ENCODE measurements at regions not wholly inside any gene's neighbourhood (a gene's known extent, or its start where the extent isn't known, plus 50 kb on each side); places are given as distances from the start of the nearest gene placed in this dataset.
A peak's percentile ranks its signal among the peaks of the same experiment; 100 is the strongest.
"Not testable (repeated sequence)": the region's sequence is repeated elsewhere in the genome, so short reads cannot be mapped to it uniquely, and the experiment has no call there.

DNA sequence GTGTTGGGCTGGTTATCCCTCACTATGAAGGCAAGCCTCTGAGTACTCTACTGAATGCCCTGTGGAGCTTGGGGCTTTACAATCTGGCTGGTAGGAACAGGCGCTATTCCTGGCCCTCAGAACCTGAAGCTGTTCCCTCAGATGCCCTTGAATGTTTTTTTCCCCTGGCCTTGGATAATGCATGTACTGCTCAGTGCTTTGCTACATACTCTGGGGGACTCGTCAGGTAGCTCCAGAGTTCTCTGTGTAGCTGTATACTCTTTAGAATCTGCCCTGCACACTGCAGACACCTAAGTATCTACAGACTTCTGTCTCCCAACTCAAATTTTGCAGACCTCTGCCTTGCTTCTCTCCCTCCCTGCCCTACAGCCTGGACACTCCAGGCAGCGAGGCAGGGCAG is 93.2 kb downstream of the PROP1 start:
- H3K27me3 ChIP-seq (ENCODE audit: control insufficient read depth, insufficient read depth, low read length); DNase-seq (ENCODE audit: low read depth, low spot score); H3K9me3 ChIP-seq (ENCODE audit: control insufficient read depth, insufficient read depth, low read length); H3K27ac ChIP-seq (ENCODE audit: low read depth, low read length); POLR2A ChIA-PET; H3K4me3 ChIP-seq (ENCODE audit: low read depth, low read length); CTCF ChIA-PET: not testable (repeated sequence)

DNA sequence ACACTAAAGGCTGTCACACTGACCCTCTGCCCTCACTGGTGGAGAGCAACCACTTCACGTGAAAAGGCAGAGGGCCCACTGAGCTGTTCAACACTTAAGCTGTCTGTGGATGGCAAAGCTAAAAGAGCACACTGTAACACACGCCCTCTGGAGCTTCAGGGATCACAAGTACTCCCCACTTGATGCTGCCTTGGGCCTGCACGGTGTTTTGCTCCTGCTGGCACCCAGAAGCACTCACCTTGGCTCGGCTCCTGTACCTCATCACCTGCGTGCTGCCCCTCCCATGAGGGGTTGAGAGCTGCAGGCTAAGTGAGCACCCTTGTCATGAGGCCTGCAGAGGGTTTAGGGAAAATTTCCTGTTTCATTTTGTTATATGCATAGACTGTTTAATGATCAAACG is 96.0 kb downstream of the PROP1 start:
- H3K4me3 ChIP-seq (ENCODE audit: low read depth, low read length); POLR2A ChIA-PET; H3K27me3 ChIP-seq (ENCODE audit: control insufficient read depth, insufficient read depth, low read length); H3K27ac ChIP-seq (ENCODE audit: low read depth, low read length); H3K9me3 ChIP-seq (ENCODE audit: control insufficient read depth, insufficient read depth, low read length); CTCF ChIA-PET; DNase-seq (ENCODE audit: low read depth, low spot score): not testable (repeated sequence)

DNA sequence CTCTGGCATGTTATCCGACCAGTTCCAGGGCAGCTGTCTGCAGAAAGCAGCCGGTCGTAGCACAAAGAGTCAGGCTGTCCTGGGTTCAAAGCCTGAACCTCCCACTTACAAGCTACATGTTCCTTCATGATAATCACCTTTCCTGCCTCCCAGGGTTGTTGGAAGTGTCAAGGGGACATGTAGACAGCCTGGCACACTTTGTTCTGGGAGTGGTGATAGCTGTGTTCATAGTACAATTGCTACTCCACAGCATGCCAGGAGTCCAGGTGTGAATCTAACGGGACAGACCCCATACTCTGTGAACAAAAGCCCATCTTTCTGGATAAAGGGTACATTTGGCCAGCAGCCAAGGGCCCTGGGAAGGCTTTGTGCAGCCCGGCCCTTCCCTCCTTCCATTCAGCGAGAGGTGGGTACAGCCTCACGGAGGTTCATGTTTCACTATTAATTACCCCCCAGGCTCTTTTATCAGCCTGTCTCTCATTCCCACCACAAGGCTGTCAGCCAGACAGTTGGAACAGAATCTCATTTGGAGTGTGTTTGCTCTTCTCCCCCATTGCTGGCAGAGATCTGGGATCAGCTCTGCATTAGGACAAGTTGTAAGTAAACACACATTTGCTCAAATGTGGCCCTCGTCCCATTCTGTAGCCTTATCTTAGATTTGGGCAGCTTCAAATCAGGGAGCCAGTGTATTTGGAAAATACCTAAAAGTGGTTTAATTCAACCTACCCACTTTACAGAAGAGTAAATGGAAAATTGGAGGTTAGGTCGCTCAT is 101.2 kb downstream of the PROP1 start:
- POLR2A ChIA-PET; H3K27ac ChIP-seq (ENCODE audit: low read depth, low read length): not testable (repeated sequence)

DNA sequence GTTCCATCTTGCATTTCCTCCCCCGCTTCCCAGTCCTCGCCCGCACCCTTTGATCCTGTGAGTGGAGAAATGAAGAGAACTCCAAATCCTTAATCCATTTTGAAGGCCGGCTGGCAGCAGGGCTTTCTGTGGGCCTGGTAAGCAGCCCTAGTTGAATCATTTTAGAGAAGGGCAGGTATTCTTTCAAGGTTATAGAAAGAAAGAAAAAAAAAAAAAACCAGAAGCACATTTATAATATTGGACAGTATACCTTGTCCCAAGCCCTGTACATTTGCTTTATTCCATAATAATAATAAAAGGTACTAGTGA is 103.7 kb downstream of the PROP1 start:
- H3K9me3 ChIP-seq (ENCODE audit: control insufficient read depth, insufficient read depth, low read length); DNase-seq (ENCODE audit: low read depth, low spot score); POLR2A ChIA-PET; H3K4me3 ChIP-seq (ENCODE audit: low read depth, low read length); H3K27me3 ChIP-seq (ENCODE audit: control insufficient read depth, insufficient read depth, low read length); CTCF ChIA-PET; H3K27ac ChIP-seq (ENCODE audit: low read depth, low read length): not testable (repeated sequence)

More for the DNA sequence above, 101.2 kb downstream of the PROP1 start:
- H3K4me3 ChIP-seq (ENCODE audit: low read depth, low read length); H3K27me3 ChIP-seq (ENCODE audit: control insufficient read depth, insufficient read depth, low read length); H3K9me3 ChIP-seq (ENCODE audit: control insufficient read depth, insufficient read depth, low read length); CTCF ChIA-PET; DNase-seq (ENCODE audit: low read depth, low spot score): not testable (repeated sequence)

DNA sequence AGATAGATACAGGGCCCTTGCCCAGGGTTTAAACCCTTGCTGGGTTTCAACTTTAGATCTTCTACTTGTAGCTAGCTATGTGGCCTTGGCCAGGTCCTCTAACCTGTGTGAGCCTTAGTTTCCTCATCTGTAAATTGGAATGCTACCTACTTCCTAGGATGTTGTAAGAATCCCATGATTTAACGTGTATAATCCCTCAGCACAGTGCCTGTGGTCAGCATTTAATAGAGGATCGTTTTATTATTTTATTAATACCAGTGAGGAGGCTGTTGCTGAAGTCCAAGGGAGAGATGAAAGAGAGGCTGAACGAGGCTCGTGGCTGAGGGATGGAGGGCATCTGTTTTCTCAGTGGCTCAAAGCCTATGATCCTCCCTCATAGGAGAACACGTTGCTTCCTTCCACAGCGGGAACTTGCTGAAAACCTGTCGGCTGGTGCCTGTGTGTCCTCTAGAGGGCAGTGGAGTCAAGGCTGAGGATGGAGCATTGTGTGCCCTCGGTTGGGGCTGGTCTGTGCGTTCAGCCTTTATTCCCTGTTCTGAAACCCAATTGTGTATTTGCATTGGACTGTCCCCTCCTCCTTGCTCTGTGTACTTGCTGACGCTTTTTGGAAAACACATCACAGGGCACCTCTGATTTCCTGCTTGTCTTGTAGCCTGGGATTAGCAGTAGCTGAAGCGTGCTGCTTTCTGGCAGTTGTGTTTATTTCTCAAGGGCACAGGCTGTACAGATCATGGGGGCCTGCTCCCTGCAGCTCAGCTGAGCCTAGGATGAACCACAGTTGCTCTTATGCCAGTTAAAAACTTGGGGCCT is 104.3 kb downstream of the PROP1 start:
- H3K27ac ChIP-seq (ENCODE audit: low read depth, low read length); DNase-seq (ENCODE audit: low read depth, low spot score); H3K9me3 ChIP-seq (ENCODE audit: control insufficient read depth, insufficient read depth, low read length); POLR2A ChIA-PET; H3K4me3 ChIP-seq (ENCODE audit: low read depth, low read length); H3K27me3 ChIP-seq (ENCODE audit: control insufficient read depth, insufficient read depth, low read length): not testable (repeated sequence)
- CTCF ChIA-PET = interaction anchor here (0.6 kb wide), 1 partner anchor 170 kb away, joined by 4 read pairs; no protein-coding TSS in a partner anchor

DNA sequence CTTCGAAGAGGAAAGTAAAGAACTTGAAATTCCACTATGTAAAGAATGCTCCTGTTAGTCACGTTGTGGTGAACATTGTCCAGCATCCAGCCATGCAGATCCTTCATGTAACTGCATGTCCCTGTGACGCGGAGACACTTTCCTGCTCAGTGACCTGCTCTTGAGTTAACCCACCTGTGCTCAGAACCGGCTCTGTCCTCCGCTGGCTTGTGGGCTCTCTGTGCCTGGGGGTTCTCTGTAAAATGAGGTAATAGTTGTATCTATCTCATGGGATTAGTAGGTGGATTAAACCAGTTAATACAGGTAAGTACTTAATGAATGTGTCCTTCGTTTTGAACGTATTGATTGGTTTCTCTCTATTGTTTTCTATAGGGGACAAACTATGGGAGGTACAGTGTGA is 100.6 kb upstream of the FAM153A start:
- H3K4me3 ChIP-seq (ENCODE audit: low read depth, low read length); CTCF ChIA-PET; H3K27me3 ChIP-seq (ENCODE audit: control insufficient read depth, insufficient read depth, low read length); H3K9me3 ChIP-seq (ENCODE audit: control insufficient read depth, insufficient read depth, low read length); H3K27ac ChIP-seq (ENCODE audit: low read depth, low read length); DNase-seq (ENCODE audit: low read depth, low spot score); POLR2A ChIA-PET: not testable (repeated sequence)

DNA sequence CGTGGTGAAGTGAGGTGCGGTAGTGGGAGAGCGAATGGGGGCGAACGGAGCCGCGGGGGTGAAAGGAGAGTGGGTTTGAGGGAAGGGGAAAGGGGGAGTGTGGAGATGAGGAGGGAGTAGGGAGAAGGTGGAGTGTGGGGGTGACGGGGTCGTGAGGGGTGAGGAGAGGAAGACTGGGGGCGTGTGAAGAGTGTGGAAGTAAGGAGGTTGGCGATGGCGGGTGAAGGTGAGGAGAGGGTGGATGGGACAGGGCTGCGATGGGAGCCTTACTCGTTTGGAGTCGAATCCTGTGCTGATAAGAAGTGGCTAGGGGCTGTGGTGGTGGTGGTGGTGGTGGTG is 93.2 kb upstream of the FAM153A start:
- H3K9me3 ChIP-seq (ENCODE audit: control insufficient read depth, insufficient read depth, low read length); H3K27me3 ChIP-seq (ENCODE audit: control insufficient read depth, insufficient read depth, low read length); DNase-seq (ENCODE audit: low read depth, low spot score); POLR2A ChIA-PET; H3K27ac ChIP-seq (ENCODE audit: low read depth, low read length); CTCF ChIA-PET: not testable (repeated sequence)
- H3K4me3 ChIP-seq (ENCODE audit: low read depth, low read length) = peak overlapping the region; percentile 50

DNA sequence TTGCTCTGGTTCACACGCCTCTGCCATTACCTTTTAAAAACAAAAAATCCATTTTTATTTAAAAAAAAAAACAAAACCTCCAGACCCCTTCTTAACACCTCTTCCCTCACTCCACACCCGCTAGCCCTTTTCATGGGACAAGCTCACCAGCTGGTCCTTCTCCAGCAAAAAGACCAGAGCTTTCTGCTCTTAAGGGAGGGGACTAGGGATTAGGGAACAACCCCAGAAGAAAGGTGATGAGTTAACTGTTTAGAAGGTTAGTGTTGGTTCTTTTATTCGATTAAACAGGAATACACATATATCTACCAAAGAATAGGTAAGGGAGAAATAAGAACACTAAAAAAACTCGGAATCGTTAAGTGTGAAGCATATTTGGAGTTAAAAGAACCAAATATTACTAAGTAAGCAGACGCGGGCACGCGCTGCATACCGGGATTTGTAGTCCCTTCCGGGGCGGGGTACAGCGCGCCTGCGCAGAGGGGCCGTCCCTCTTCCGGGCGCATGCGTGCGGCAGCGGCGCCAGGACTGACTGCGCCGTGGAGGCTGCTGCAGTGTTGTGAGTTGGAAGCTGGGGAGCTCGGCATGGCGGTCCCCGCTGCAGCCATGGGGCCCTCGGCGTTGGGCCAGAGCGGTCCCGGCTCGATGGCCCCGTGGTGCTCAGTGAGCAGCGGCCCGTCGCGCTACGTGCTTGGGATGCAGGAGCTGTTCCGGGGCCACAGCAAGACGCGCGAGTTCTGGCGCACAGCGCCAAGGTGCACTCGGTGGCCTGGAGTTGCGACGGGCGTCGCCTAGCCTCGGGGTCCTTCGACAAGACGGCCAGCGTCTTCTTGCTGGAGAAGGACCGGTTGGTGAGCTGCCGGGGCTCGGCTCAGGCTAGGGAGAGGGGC is 92.6 kb upstream of the FAM153A start:
- H3K27me3 ChIP-seq (ENCODE audit: control insufficient read depth, insufficient read depth, low read length); H3K27ac ChIP-seq (ENCODE audit: low read depth, low read length); CTCF ChIA-PET; DNase-seq (ENCODE audit: low read depth, low spot score); POLR2A ChIA-PET; H3K9me3 ChIP-seq (ENCODE audit: control insufficient read depth, insufficient read depth, low read length): not testable (repeated sequence)
- H3K4me3 ChIP-seq (ENCODE audit: low read depth, low read length) = peak overlapping the region; percentile 56

DNA sequence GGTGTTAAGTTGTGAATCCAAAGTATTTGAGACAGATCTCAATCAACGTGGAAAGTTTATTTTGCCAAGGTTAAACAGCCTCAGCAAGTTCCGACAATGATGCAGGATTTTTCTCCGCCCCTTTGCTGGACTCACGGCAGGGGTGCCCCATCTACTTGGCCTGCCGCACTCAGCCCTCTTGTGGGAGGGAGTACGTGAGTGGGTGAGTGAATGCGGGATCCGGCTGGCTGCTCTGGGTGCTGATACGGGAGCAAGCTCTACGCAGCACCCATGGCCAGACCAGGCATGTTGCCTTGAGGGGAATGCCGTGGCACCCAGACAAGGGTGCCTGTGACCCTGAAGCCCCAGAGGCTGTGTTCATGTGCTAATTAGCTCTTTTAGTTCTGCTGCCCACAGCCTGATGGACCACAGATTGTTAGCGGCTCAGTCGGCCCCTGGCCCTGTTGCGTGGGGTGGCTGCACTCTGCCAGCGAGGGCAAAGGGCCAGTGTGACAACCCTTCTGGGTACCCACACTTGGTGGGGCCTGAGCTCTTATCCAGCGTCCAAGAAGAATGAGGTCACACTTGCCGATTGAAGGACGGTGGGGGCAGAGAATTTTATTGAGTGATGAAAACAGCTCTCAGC is 81.2 kb upstream of the FAM153A start:
- H3K27ac ChIP-seq (ENCODE audit: low read depth, low read length); H3K27me3 ChIP-seq (ENCODE audit: control insufficient read depth, insufficient read depth, low read length); DNase-seq (ENCODE audit: low read depth, low spot score); POLR2A ChIA-PET; H3K9me3 ChIP-seq (ENCODE audit: control insufficient read depth, insufficient read depth, low read length); H3K4me3 ChIP-seq (ENCODE audit: low read depth, low read length); CTCF ChIA-PET: not testable (repeated sequence)

DNA sequence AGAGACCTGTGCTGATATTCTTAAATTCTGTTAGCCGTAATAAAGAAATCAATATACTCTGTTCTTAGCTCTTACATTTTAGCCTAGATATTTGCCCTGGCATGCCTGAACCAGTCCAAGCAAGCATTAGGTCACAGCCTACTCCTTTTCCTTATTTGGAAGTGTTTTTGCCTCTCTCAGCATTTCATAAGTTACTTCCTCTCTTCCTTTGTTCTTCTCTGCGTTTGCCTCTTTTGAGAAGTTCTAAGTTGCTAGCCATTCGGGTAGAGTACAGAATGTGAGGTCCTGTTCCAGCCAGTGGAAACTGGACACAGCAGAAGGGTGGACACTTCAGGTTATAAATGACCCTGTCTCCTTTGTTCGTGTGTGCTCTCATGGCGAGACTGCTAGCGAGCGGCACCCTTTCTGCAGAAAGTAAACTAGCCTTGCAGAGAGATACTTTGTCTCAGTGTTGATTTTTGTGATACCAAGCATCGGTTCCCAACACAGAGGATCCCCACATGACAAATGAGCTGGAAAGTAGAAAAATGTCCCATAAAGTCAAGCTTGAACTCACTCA is 75.0 kb upstream of the FAM153A start:
- CTCF ChIA-PET; DNase-seq (ENCODE audit: low read depth, low spot score); H3K9me3 ChIP-seq (ENCODE audit: control insufficient read depth, insufficient read depth, low read length); H3K27ac ChIP-seq (ENCODE audit: low read depth, low read length); POLR2A ChIA-PET; H3K4me3 ChIP-seq (ENCODE audit: low read depth, low read length); H3K27me3 ChIP-seq (ENCODE audit: control insufficient read depth, insufficient read depth, low read length): not testable (repeated sequence)

DNA sequence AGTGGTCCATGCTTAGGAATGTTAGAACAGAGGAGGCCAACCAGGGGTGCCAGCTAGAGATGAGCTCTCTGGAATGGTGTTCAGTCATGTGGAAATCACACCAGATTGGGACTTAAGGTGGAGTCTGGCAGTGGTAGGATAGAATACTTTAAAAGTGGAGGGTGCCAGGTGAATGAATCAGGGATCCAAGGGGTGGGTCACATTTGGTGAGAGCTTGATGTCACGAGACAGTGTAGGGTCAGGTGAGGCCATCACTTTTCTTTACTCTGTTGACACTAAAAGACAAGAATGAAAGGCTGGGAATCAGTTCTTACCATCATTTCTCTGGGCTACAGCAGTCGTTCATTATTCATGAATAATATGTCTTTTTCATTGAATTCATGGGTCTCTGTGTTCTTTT is 73.8 kb upstream of the FAM153A start:
- POLR2A ChIA-PET; H3K27ac ChIP-seq (ENCODE audit: low read depth, low read length); H3K27me3 ChIP-seq (ENCODE audit: control insufficient read depth, insufficient read depth, low read length); H3K9me3 ChIP-seq (ENCODE audit: control insufficient read depth, insufficient read depth, low read length); DNase-seq (ENCODE audit: low read depth, low spot score); CTCF ChIA-PET; H3K4me3 ChIP-seq (ENCODE audit: low read depth, low read length): not testable (repeated sequence)

Data from AG04450 (cell line).